Bronchial epithelial cell (primary cell): ENCODE measurements at regions not wholly inside any gene's neighbourhood (a gene's known extent, or its start where the extent isn't known, plus 50 kb on each side); places are given as distances from the start of the nearest gene placed in this dataset.
"Not testable (repeated sequence)": the region's sequence is repeated elsewhere in the genome, so short reads cannot be mapped to it uniquely, and the experiment has no call there.

Experiments used
- DNase-seq: peaks from one replicate; pipeline ENCODE4 v3.0.0-alpha.2; 2010; ENCODE audit warnings: low read depth
- FAIRE-seq: peaks from 2 replicates; lab custom pipeline; 2011; peaks lifted over from hg19 to GRCh38; lab: Jason Lieb, UNC
- H3K27me3 ChIP-seq: 2 replicates; pipeline ENCODE4 v1.5.1; 2011; ENCODE audit warnings: low read length; ENCODE audit not compliant: control insufficient read depth, insufficient read depth
- H3K36me3 ChIP-seq: 2 replicates; pipeline ENCODE4 v1.5.1; 2011; ENCODE audit warnings: low read length; ENCODE audit not compliant: control insufficient read depth, insufficient read depth
- H3K4me3 ChIP-seq: 2 replicates; pipeline ENCODE4 v1.5.1; 2011; ENCODE audit warnings: mild to moderate bottlenecking, low read depth, low read length, control low read depth
- CTCF ChIP-seq: IDR thresholded peaks from 2 replicates; pipeline ENCODE4 v1.5.1; 2011; ENCODE audit warnings: mild to moderate bottlenecking, moderate library complexity, low read length, control low read depth, inconsistent platforms; ENCODE audit not compliant: insufficient read depth, severe bottlenecking

- H3K36me3 ChIP-seq = no peaks in the 10 kb centered on the region
- no peak for DNase-seq
- TF ChIP-seq CTCF = no peak
- H3K27me3 ChIP-seq = peaks cover 3% of the 10 kb centered on the region
- FAIRE-seq = no peak
- no peak overlapping the region for H3K4me3 ChIP-seq
Measured at GRCh38 chr6:166253778-166254204, 54.4 kb downstream of the PRR18 start.

GRCh38 chr6:166253281-166253681 lies 54.9 kb downstream of the PRR18 start:
- no peak for TF ChIP-seq CTCF
- Histone ChIP-seq H3K36me3 (no peaks in the 10 kb centered on the region), H3K27me3 (peaks cover 3% of the 10 kb centered on the region), H3K4me3 (no peak overlapping the region)
- no peak for DNase-seq
- FAIRE-seq = no peak

GRCh38 chr6:166252601-166253000 lies 55.6 kb downstream of the PRR18 start:
- TF ChIP-seq CTCF = no peak
- H3K27me3 ChIP-seq = peaks cover 3% of the 10 kb centered on the region
- no peak overlapping the region for H3K4me3 ChIP-seq
- no peak for FAIRE-seq
- no peak for DNase-seq
- no peaks in the 10 kb centered on the region for H3K36me3 ChIP-seq

GRCh38 chr6:166251655-166252054 lies 56.5 kb downstream of the PRR18 start:
- no peak for DNase-seq
- Histone ChIP-seq H3K36me3 (no peaks in the 10 kb centered on the region), H3K27me3 (peaks cover 3% of the 10 kb centered on the region), H3K4me3 (no peak overlapping the region)
- no peak for FAIRE-seq
- no peak for TF ChIP-seq CTCF

- H3K27me3 ChIP-seq = peaks cover 3% of the 10 kb centered on the region
- H3K4me3 ChIP-seq = no peak overlapping the region
- no peaks in the 10 kb centered on the region for H3K36me3 ChIP-seq
- DNase-seq (no peak), FAIRE-seq (no peak)
- no peak for TF ChIP-seq CTCF
Measured at GRCh38 chr6:166251211-166251610, 57.0 kb downstream of the PRR18 start.

- H3K36me3 ChIP-seq, FAIRE-seq, DNase-seq, H3K4me3 ChIP-seq, H3K27me3 ChIP-seq: not testable (repeated sequence)
Measured at GRCh38 chr6:166249061-166249785, 59.0 kb downstream of the PRR18 start.
